MG63 (cell line): ENCODE measurements at regions not wholly inside any gene's neighbourhood (a gene's known extent, or its start where the extent isn't known, plus 50 kb on each side); places are given as distances from the start of the nearest gene placed in this dataset.

Source experiments
- DNase-seq: peaks from one replicate; pipeline ENCODE4 v3.0.0-alpha.2; 2020
- H3K27me3 ChIP-seq: fragments of 250-450 bp; sonication (Bioruptor Pico); 2 replicates; pipeline ENCODE4 v1.5.1; 2020; ENCODE audit warnings: mild to moderate bottlenecking, moderate library complexity
- H3K36me3 ChIP-seq: fragments of 250-450 bp; sonication (Bioruptor Pico); 2 replicates; pipeline ENCODE4 v1.5.1; 2020; ENCODE audit warnings: mild to moderate bottlenecking, moderate library complexity
- H3K4me3 ChIP-seq: fragments of 250-450 bp; sonication (Bioruptor Pico); 2 replicates; pipeline ENCODE4 v1.5.1; 2020; ENCODE audit warnings: mild to moderate bottlenecking, moderate library complexity
- H3K9me3 ChIP-seq: fragments of 250-450 bp; sonication (Bioruptor Pico); 2 replicates; pipeline ENCODE4 v1.5.1; 2020; ENCODE audit warnings: mild to moderate bottlenecking, moderate library complexity

DNA sequence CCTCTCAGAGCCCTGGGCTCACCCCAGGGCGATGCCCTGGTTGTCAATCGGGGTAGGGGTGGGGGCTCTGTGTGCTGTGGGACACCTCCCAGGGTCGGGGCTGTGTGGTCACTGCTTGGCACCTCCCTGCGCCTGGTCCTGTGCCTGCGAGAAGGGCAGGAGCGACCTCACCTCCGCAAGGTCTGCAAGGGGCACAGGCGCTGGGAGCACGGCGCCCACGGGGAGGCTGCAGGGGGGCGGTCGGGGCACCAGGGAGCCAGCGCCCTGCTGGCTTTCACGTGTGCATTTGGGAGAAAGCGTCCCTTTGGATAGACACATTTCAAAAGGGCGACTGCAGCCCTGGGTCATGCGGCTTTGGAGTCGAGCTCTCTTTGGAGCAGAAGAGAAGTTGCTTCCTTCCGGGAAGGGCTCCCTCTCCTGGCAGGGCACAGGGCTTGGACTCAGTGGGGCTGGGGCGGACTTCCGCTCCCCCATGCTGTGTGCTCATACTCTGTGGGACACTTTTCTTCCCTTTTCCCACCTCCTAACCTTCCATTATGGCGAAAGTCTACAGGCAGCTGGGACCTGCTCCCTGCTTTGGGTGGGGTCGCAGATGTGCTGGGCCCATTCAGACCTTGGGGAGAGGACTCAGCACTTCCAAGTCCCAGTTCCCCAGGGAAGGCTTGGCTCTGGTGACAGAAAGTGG is 52.9 kb upstream of the SLC28A3 start:
- 0 out of 2 replicates have a peak, but pooled peaks cover 3% of the 10 kb centered on the region for H3K27me3 ChIP-seq
- no peak for DNase-seq
- H3K9me3 ChIP-seq, result no peaks in the 10 kb centered on the region
- H3K4me3 ChIP-seq, result no peak overlapping the region
- no peaks in the 10 kb centered on the region for H3K36me3 ChIP-seq

GRCh38 chr9:84394036-84394435 is 53.5 kb upstream of the SLC28A3 start:
- Histone ChIP-seq H3K36me3 (no peaks in the 10 kb centered on the region), H3K27me3 (0 out of 2 replicates have a peak, but pooled peaks cover 3% of the 10 kb centered on the region), H3K4me3 (no peak overlapping the region), H3K9me3 (no peaks in the 10 kb centered on the region)
- DNase-seq, result no peak

- no peaks in the 10 kb centered on the region for H3K9me3 ChIP-seq
- peak; percentile 43 for DNase-seq
- no peaks in the 10 kb centered on the region for H3K36me3 ChIP-seq
- H3K4me3 ChIP-seq, result no peak overlapping the region
- 0 out of 2 replicates have a peak, but pooled peaks cover 3% of the 10 kb centered on the region for H3K27me3 ChIP-seq
These were observed 56.7 kb upstream of the SLC28A3 start for GRCh38 chr9:84397151-84397728.

DNA sequence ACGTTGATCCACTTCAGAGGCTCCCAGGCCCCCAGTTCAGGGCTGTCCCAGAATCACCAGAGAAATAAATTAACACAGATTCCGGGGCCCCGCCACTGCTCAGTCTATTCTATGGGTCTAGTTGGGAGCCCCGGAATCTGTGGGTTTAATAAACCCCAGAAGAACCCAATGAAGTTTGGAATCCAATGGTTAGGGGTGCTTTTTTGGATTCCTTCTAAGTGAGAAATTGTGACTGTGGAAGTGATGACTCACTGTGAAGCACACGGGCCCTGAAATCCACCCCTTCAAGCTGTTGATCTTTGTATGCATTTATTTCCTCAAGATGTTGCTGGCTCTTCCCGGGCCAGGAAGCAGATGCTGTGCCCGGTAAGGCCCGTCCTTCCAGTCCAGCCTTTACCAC is 57.3 kb upstream of the SLC28A3 start:
- Histone ChIP-seq H3K9me3 (no peaks in the 10 kb centered on the region), H3K36me3 (no peaks in the 10 kb centered on the region), H3K4me3 (no peak overlapping the region), H3K27me3 (0 out of 2 replicates have a peak, but pooled peaks cover 3% of the 10 kb centered on the region)
- peak; percentile 14 for DNase-seq

DNA sequence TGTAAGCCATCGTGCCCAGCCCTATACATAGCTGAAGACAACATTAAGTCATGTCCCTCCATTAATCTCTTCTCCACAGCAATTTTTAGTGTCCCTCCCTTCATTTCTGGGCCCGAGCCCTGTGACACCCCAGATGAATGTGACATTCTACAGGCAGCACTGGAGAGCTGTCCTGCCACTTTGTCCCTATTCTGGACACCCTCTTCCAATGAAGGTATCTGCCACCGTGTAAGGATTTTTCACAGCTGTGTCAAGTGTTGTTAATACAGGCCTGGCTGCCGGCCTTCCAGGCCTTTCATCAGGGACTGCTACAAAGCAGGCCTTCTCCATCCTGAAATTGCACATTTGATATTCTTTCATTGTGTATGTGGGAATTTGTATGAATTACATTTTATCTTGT is 62.0 kb upstream of the SLC28A3 start:
- Histone ChIP-seq H3K27me3 (no peaks in the 10 kb centered on the region), H3K4me3 (no peak overlapping the region), H3K36me3 (no peaks in the 10 kb centered on the region), H3K9me3 (no peaks in the 10 kb centered on the region)
- DNase-seq, result no peak

GRCh38 chr9:84403288-84403687 is 62.7 kb upstream of the SLC28A3 start:
- DNase-seq, result no peak
- Histone ChIP-seq H3K9me3 (no peaks in the 10 kb centered on the region), H3K4me3 (no peak overlapping the region), H3K27me3 (no peaks in the 10 kb centered on the region), H3K36me3 (no peaks in the 10 kb centered on the region)

- Histone ChIP-seq H3K9me3 (no peaks in the 10 kb centered on the region), H3K36me3 (no peaks in the 10 kb centered on the region), H3K27me3 (no peaks in the 10 kb centered on the region), H3K4me3 (no peak overlapping the region)
- no peak for DNase-seq
These were observed 63.6 kb upstream of the SLC28A3 start for GRCh38 chr9:84404095-84404686.

DNA sequence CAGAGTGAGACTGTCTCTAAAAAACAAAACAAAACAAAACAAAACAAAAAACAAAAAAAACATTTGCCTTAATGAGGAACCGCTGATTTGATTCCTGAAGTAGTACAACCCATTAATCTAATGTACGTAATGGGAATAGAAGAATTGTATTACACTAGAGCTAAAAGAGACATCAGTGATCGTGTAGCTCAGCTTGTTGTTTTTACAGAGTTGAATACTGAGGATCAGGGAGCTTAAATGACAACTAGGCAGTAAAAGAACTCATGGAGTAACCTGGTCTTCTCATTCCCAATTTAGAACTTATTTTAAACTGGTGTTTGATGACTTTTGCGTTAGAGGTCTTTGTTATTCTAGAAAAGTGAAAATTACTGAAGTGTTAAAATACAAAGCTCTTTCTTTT is 65.1 kb upstream of the SLC28A3 start:
- no peak for DNase-seq

GRCh38 chr9:84408416-84408815 is 67.9 kb upstream of the SLC28A3 start:
- H3K27me3 ChIP-seq, result no peaks in the 10 kb centered on the region
- H3K4me3 ChIP-seq, result no peak overlapping the region
- H3K36me3 ChIP-seq, result no peaks in the 10 kb centered on the region
- no peaks in the 10 kb centered on the region for H3K9me3 ChIP-seq
- DNase-seq, result no peak

More for the DNA sequence above, 65.1 kb upstream of the SLC28A3 start:
- Histone ChIP-seq H3K27me3 (no peaks in the 10 kb centered on the region), H3K36me3 (no peaks in the 10 kb centered on the region), H3K4me3 (no peak overlapping the region), H3K9me3 (no peaks in the 10 kb centered on the region)

GRCh38 chr9:84411683-84412267 is 71.2 kb upstream of the SLC28A3 start:
- no peak overlapping the region for H3K4me3 ChIP-seq
- DNase-seq, result no peak
- no peaks in the 10 kb centered on the region for H3K27me3 ChIP-seq
- H3K36me3 ChIP-seq, result no peaks in the 10 kb centered on the region
- no peaks in the 10 kb centered on the region for H3K9me3 ChIP-seq

DNA sequence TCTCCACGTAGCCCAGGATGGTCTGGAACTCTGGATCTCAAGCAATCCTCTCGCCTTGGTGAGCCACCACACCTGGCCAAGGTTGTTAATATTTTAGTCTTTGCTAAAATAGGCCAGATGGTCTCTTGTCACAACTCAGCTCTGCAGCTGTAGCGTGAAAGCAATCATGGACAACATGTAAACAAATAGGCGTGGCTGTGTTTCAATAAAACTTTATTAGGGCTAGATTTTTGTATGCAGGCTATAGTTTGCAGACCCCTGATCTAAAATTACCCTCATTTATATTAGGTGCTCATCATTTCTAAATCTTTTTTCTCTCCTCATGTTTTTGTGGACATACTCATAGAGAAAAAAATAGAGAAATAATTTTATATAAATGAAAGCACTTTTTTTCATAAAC is 72.1 kb upstream of the SLC28A3 start:
- H3K36me3 ChIP-seq, result no peaks in the 10 kb centered on the region
- no peaks in the 10 kb centered on the region for H3K9me3 ChIP-seq
- no peak for DNase-seq
- no peaks in the 10 kb centered on the region for H3K27me3 ChIP-seq
- no peak overlapping the region for H3K4me3 ChIP-seq

DNA sequence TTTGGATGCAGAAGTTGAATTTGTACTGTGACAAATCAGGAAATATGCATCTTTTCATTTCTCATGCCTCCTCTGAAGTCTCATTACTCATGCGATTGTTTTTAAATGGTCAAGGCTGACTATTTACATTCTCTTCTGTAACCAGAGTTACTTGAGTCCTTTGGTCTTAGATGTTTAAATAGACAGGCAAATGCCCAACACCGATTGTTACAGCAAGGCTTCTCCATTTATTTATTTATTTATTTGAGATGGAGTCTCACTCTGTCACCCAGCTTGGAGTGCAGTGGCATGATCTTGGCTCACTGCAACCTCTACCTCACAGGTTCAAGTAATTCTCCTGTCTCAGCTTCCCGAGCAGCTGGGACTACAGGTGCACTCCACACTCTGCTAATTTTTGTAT is 72.7 kb upstream of the SLC28A3 start:
- Histone ChIP-seq H3K9me3 (no peaks in the 10 kb centered on the region), H3K4me3 (no peak overlapping the region), H3K27me3 (no peaks in the 10 kb centered on the region), H3K36me3 (no peaks in the 10 kb centered on the region)
- DNase-seq, result no peak

DNA sequence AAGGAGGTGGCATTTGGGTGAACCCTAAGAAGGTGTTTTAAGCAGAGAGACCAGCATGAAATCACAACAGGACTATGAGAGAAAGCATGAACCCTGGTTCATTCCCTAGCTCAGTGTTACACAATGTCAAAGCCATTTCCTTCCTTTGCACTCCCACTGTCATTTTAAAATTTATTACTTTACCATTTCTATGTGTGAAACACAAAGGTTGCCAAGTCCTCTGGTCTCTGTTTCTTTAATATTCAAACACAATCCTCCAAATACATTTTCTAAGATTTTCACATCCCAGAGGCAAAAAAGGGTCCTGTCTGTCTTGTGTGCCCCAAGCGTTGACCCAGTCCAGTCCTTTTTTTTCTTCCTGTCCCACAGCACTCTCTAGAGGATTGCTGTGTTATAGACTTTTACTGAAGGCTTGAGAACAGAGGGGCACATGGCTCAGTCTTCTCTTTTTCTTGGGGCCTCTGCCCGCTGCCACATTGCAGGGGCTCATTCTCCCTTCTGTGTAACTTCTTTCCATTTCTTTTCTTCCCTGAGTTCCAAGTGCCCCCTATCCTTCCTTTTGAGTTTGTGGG is 78.6 kb upstream of the SLC28A3 start:
- H3K4me3 ChIP-seq, result no peak overlapping the region
- no peak for DNase-seq
- H3K27me3 ChIP-seq, result no peaks in the 10 kb centered on the region

DNA sequence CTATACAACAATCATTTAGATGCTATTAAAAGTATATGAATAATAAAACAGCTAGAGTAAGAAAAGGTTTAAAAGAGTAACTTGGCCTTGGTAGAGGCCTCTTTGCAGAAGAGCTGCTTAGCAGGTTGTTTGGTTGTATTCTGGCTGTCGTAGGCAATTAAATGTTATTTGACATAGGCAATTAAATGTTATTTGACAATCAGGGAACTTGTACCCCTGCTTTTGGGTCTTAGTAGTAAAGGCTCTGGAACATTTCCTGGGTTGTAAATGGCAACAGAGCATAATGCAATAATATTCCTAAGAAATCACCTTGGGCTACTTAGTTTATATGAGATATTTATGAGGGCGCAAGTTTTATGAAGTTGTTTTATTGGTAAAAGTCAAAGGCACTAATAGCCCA is 84.4 kb upstream of the SLC28A3 start:
- no peaks in the 10 kb centered on the region for H3K36me3 ChIP-seq
- H3K4me3 ChIP-seq, result no peak overlapping the region
- no peak for DNase-seq
- H3K9me3 ChIP-seq, result peaks cover 7% of the 10 kb centered on the region; the same call in 1 of the 2 replicates
- H3K27me3 ChIP-seq, result no peaks in the 10 kb centered on the region

More for the DNA sequence above, 78.6 kb upstream of the SLC28A3 start:
- Histone ChIP-seq H3K36me3 (no peaks in the 10 kb centered on the region), H3K9me3 (peaks cover 7% of the 10 kb centered on the region; the same call in 1 of the 2 replicates)

GRCh38 chr9:84432746-84433145 is 92.2 kb upstream of the SLC28A3 start:
- Histone ChIP-seq H3K9me3 (no peaks in the 10 kb centered on the region), H3K27me3 (no peaks in the 10 kb centered on the region), H3K36me3 (no peaks in the 10 kb centered on the region), H3K4me3 (no peak overlapping the region)
- no peak for DNase-seq

- no peak overlapping the region for H3K4me3 ChIP-seq
- H3K9me3 ChIP-seq, result no peaks in the 10 kb centered on the region
- DNase-seq, result no peak
- no peaks in the 10 kb centered on the region for H3K36me3 ChIP-seq
- H3K27me3 ChIP-seq, result no peaks in the 10 kb centered on the region
These were observed 95.3 kb upstream of the SLC28A3 start for GRCh38 chr9:84435902-84436301.

- H3K4me3 ChIP-seq, result no peak overlapping the region
- DNase-seq, result no peak
- no peaks in the 10 kb centered on the region for H3K36me3 ChIP-seq
- no peaks in the 10 kb centered on the region for H3K27me3 ChIP-seq
- H3K9me3 ChIP-seq, result no peaks in the 10 kb centered on the region
These were observed 96.0 kb upstream of the SLC28A3 start for GRCh38 chr9:84436386-84437109.
